GM12891 (cell line): ENCODE measurements at regions not wholly inside any gene's neighbourhood (a gene's known extent, or its start where the extent isn't known, plus 50 kb on each side); places are given as distances from the start of the nearest gene placed in this dataset.

Experiments
- PAX5 ChIP-seq: IDR thresholded peaks from 2 replicates; pipeline ENCODE4 v1.6.1; 2011; ENCODE audit warnings: low read length, moderate library complexity, mild to moderate bottlenecking; ENCODE audit not compliant: insufficient read depth, severe bottlenecking
- POLR2A ChIP-seq: IDR thresholded peaks from 2 replicates; pipeline ENCODE4 v1.6.1; 2011; ENCODE audit warnings: low read depth, low read length, control low read depth
- POLR2AphosphoS5 ChIP-seq: IDR thresholded peaks from 2 replicates; pipeline ENCODE4 v1.6.1; 2011; ENCODE audit warnings: low read depth, low read length, control low read depth
- POU2F2 ChIP-seq: IDR thresholded peaks from 2 replicates; pipeline ENCODE4 v1.6.1; 2011; ENCODE audit warnings: low read depth, mild to moderate bottlenecking, control low read depth, low read length, moderate library complexity
- SPI1 ChIP-seq: IDR thresholded peaks from 2 replicates; pipeline ENCODE4 v1.6.1; 2011; ENCODE audit warnings: low read depth, low read length, control low read depth
- TAF1 ChIP-seq: IDR thresholded peaks from 2 replicates; pipeline ENCODE4 v1.6.1; 2011; ENCODE audit warnings: low read depth, low read length, control low read depth

DNA sequence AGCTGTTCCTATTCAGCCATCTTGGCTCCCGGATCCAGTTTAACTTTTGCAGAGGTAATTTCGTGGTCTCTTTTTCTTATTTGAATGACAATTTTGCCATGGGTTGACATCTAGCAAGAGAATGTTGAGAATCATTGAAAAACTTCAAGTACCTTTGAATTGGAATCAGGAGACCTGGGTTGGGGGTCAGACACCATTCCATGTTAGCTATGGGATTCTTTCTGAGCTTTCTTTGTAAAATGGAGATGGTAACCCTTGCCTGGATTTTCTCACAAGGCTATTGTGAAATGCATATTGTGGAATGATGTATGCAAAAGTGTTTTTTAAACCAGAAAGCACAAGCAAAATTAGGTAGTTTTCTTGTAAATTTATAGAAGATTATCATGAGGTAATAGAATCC lies 79.1 kb upstream of the HAND2 start:
- no peak for TF ChIP-seq POLR2A
- TF ChIP-seq POLR2AphosphoS5 = no peak
- no peak for TF ChIP-seq TAF1
- TF ChIP-seq POU2F2 = no peak
- no peak for TF ChIP-seq SPI1
- no peak for TF ChIP-seq PAX5
